ENCODE measurements at regions not wholly inside any gene's neighbourhood (a gene's known extent, or its start where the extent isn't known, plus 50 kb on each side); places are given as distances from the start of the nearest gene placed in this dataset.

DNA sequence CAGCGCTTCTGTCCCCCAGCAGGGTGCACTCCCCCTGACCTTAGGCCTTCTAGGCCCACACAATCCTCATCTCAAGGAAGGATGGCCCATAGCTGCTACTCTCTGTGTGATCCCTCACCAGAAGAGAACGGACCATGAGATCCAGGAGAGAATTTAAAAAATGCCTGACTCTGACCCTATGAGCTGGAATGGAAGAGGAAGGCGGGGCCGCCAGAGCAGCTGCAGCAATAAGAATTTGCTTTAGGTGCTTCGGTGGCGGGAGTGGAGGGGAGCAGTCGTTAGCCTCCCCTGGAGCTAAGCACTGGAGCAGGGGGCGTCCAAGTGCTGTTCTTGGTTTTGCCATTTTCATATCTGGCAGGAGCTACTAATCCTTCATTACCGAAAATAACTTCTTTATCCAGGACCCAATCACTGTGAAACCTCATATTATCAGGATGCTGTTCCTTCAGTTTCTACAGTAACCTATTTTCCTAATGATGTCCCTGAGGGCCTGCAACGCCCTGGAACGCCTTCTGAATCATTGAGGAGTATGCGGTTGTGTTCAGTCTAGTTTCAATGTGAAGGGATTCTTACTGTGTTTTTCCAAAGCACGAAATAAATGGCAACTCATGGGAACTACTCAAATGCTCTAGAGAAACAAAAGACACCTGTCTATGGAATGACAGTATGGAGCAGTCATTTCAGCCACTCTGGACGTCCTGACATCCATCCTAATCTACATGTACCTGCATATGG, 105.1 kb upstream of the SIX2 start:
- BruUV-seq (replicated peaks): no TSS peak
- Histone ChIP-seq H3K27me3 (replicated peaks; ENCODE audit: insufficient read depth, low read depth, low read length, poor library complexity) (no peaks in the 10 kb centered on the region), H3K9me3 (ENCODE audit: low read depth, low read length, poor library complexity, severe bottlenecking) (no peaks in the 10 kb centered on the region), H3K4me3 (ENCODE audit: low read depth, low read length, poor library complexity, severe bottlenecking) (no peak overlapping the region), H3K36me3 (ENCODE audit: insufficient read depth, low read length, poor library complexity, severe bottlenecking) (no peaks in the 10 kb centered on the region), H3K4me1 (ENCODE audit: insufficient read depth, low read length, poor library complexity, severe bottlenecking) (no peaks in the 10 kb centered on the region), H3K27ac (ENCODE audit: low read depth, low read length, poor library complexity, severe bottlenecking) (no peak overlapping the region)
- intact Hi-C loops (cut with micrococcal nuclease; ENCODE audit: unreplicated experiment): no loop called here
- DNase-seq (ENCODE audit: low spot score): no peak
- CTCF ChIA-PET: no interaction called here
- TF ChIP-seq CTCF (conservative IDR thresholded peaks at IDR 0.05; ENCODE audit: low read depth, low read length) (no peak), EZH2 (IDR thresholded peaks at IDR 0.05; ENCODE audit: borderline replicate concordance, low read depth, low read length, poor library complexity, severe bottlenecking) (no peak)
- POLR2A ChIA-PET (ENCODE audit: low non-redundant PET): no interaction called here

- POLR2A ChIA-PET (ENCODE audit: low non-redundant PET): no interaction called here
- no peaks in the 10 kb centered on the region for H3K27me3 ChIP-seq (replicated peaks; ENCODE audit: insufficient read depth, low read depth, low read length, poor library complexity)
- DNase-seq (ENCODE audit: low spot score): no peak
- CTCF ChIA-PET: no interaction called here
- no peak for TF ChIP-seq EZH2 (IDR thresholded peaks at IDR 0.05; ENCODE audit: borderline replicate concordance, low read depth, low read length, poor library complexity, severe bottlenecking)
- TF ChIP-seq CTCF (conservative IDR thresholded peaks at IDR 0.05; ENCODE audit: low read depth, low read length): no peak
- BruUV-seq (replicated peaks): no TSS peak
- no peaks in the 10 kb centered on the region for H3K4me1 ChIP-seq (ENCODE audit: insufficient read depth, low read length, poor library complexity, severe bottlenecking)
- no peak overlapping the region for H3K4me3 ChIP-seq (ENCODE audit: low read depth, low read length, poor library complexity, severe bottlenecking)
- intact Hi-C loops (cut with micrococcal nuclease; ENCODE audit: unreplicated experiment): no loop called here
- H3K36me3 ChIP-seq (ENCODE audit: insufficient read depth, low read length, poor library complexity, severe bottlenecking): no peaks in the 10 kb centered on the region
- no peaks in the 10 kb centered on the region for H3K9me3 ChIP-seq (ENCODE audit: low read depth, low read length, poor library complexity, severe bottlenecking)
- no peak overlapping the region for H3K27ac ChIP-seq (ENCODE audit: low read depth, low read length, poor library complexity, severe bottlenecking)
These were observed 103.5 kb upstream of the SIX2 start for GRCh38 chr2:45112750-45113149.

DNA sequence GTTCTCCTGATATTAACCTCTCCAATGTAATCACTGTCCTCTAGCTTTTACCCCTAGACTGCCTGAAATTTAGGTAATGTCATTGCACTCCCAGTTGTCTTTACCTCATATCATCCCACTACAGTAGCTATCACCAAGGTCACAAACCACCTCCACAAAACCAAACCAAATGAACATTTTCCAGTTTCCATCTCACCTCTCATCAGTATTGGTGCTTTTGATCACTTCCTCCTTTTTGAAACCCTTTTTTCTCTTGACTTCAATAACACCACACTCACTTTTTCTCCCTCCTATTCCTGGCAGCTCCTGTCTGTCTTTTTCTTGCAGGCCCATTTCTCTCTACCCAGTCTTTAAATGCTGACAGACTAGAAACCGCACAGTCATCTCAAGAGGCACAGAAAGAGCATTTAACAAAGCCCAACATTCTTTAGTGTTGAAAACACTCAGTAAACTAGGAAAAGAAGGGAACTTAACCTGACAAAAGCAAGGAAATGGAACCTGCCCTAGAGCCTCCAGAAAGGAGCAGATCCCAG, 95.9 kb upstream of the SIX2 start:
- H3K4me3 ChIP-seq (ENCODE audit: low read depth, low read length, poor library complexity, severe bottlenecking): no peak overlapping the region
- H3K9me3 ChIP-seq (ENCODE audit: low read depth, low read length, poor library complexity, severe bottlenecking): no peaks in the 10 kb centered on the region
- no peaks in the 10 kb centered on the region for H3K36me3 ChIP-seq (ENCODE audit: insufficient read depth, low read length, poor library complexity, severe bottlenecking)
- peaks cover 8% of the 10 kb centered on the region for H3K27me3 ChIP-seq (replicated peaks; ENCODE audit: insufficient read depth, low read depth, low read length, poor library complexity)
- ChIA-PET CTCF (no interaction called here), POLR2A (ENCODE audit: low non-redundant PET) (no interaction called here)
- no peak for TF ChIP-seq CTCF (conservative IDR thresholded peaks at IDR 0.05; ENCODE audit: low read depth, low read length)
- no peak for TF ChIP-seq EZH2 (IDR thresholded peaks at IDR 0.05; ENCODE audit: borderline replicate concordance, low read depth, low read length, poor library complexity, severe bottlenecking)
- intact Hi-C loops (cut with micrococcal nuclease; ENCODE audit: unreplicated experiment): no loop called here
- BruUV-seq (replicated peaks): no TSS peak
- no peak overlapping the region for H3K27ac ChIP-seq (ENCODE audit: low read depth, low read length, poor library complexity, severe bottlenecking)
- no peak for DNase-seq (ENCODE audit: low spot score)
- no peaks in the 10 kb centered on the region for H3K4me1 ChIP-seq (ENCODE audit: insufficient read depth, low read length, poor library complexity, severe bottlenecking)

All from A673 (cell line).